ENCODE measurements at regions not wholly inside any gene's neighbourhood (a gene's known extent, or its start where the extent isn't known, plus 50 kb on each side); places are given as distances from the start of the nearest gene placed in this dataset.
"Not testable (repeated sequence)": the region's sequence is repeated elsewhere in the genome, so short reads cannot be mapped to it uniquely, and the experiment has no call there.

- Histone ChIP-seq H3K9me3 (ENCODE audit: control insufficient read depth, low read length) (no peaks in the 10 kb centered on the region), H3K4me3 (ENCODE audit: insufficient read depth, low read depth, low read length) (no peak overlapping the region), H3K27me3 (ENCODE audit: control insufficient read depth, insufficient read depth, low read length, poor library complexity, severe bottlenecking) (no peaks in the 10 kb centered on the region), H3K4me1 (ENCODE audit: control insufficient read depth, insufficient read depth, low read length) (no peaks in the 10 kb centered on the region), H3K36me3 (ENCODE audit: control insufficient read depth, insufficient read depth, low read length) (no peaks in the 10 kb centered on the region), H3K27ac (ENCODE audit: insufficient read depth, low read depth, low read length, poor library complexity, severe bottlenecking) (no peak overlapping the region)
- 91 to 94% methylated on average over 2 of the region's 3 CpGs for WGBS, 2 experiments
These were observed 139.2 kb upstream of the NRP1 start for GRCh38 chr10:33473688-33474087.

- H3K4me3 ChIP-seq (ENCODE audit: insufficient read depth, low read depth, low read length); H3K4me1 ChIP-seq (ENCODE audit: control insufficient read depth, insufficient read depth, low read length); H3K9me3 ChIP-seq (ENCODE audit: control insufficient read depth, low read length); H3K27ac ChIP-seq (ENCODE audit: insufficient read depth, low read depth, low read length, poor library complexity, severe bottlenecking); H3K27me3 ChIP-seq (ENCODE audit: control insufficient read depth, insufficient read depth, low read length, poor library complexity, severe bottlenecking); H3K36me3 ChIP-seq (ENCODE audit: control insufficient read depth, insufficient read depth, low read length): not testable (repeated sequence)
- 91 to 94% methylated on average over 24 to 28 of the region's 28 CpGs for WGBS, 2 experiments
These were observed 133.5 kb upstream of the NRP1 start for GRCh38 chr10:33468006-33468405.

GRCh38 chr10:33465747-33466146, 131.3 kb upstream of the NRP1 start:
- H3K4me1 ChIP-seq (ENCODE audit: control insufficient read depth, insufficient read depth, low read length) = no peaks in the 10 kb centered on the region
- H3K27ac ChIP-seq (ENCODE audit: insufficient read depth, low read depth, low read length, poor library complexity, severe bottlenecking) = no peak overlapping the region
- H3K9me3 ChIP-seq (ENCODE audit: control insufficient read depth, low read length) = no peaks in the 10 kb centered on the region
- no peaks in the 10 kb centered on the region for H3K27me3 ChIP-seq (ENCODE audit: control insufficient read depth, insufficient read depth, low read length, poor library complexity, severe bottlenecking)
- H3K36me3 ChIP-seq (ENCODE audit: control insufficient read depth, insufficient read depth, low read length) = no peaks in the 10 kb centered on the region
- no peak overlapping the region for H3K4me3 ChIP-seq (ENCODE audit: insufficient read depth, low read depth, low read length)

GRCh38 chr10:33463011-33463410, 128.5 kb upstream of the NRP1 start:
- Histone ChIP-seq H3K4me1 (ENCODE audit: control insufficient read depth, insufficient read depth, low read length) (no peaks in the 10 kb centered on the region), H3K36me3 (ENCODE audit: control insufficient read depth, insufficient read depth, low read length) (no peaks in the 10 kb centered on the region), H3K27ac (ENCODE audit: insufficient read depth, low read depth, low read length, poor library complexity, severe bottlenecking) (no peak overlapping the region), H3K27me3 (ENCODE audit: control insufficient read depth, insufficient read depth, low read length, poor library complexity, severe bottlenecking) (no peaks in the 10 kb centered on the region), H3K9me3 (ENCODE audit: control insufficient read depth, low read length) (no peaks in the 10 kb centered on the region), H3K4me3 (ENCODE audit: insufficient read depth, low read depth, low read length) (no peak overlapping the region)
- WGBS, 2 experiments = 94 to 97% methylated on average over 4 of the region's 4 CpGs

- H3K27ac ChIP-seq (ENCODE audit: insufficient read depth, low read depth, low read length, poor library complexity, severe bottlenecking) = no peak overlapping the region
- H3K9me3 ChIP-seq (ENCODE audit: control insufficient read depth, low read length) = no peaks in the 10 kb centered on the region
- H3K4me3 ChIP-seq (ENCODE audit: insufficient read depth, low read depth, low read length) = no peak overlapping the region
- H3K4me1 ChIP-seq (ENCODE audit: control insufficient read depth, insufficient read depth, low read length) = no peaks in the 10 kb centered on the region
- WGBS, 2 experiments = 90 to 95% methylated on average over 2 of the region's 2 CpGs
- H3K36me3 ChIP-seq (ENCODE audit: control insufficient read depth, insufficient read depth, low read length) = no peaks in the 10 kb centered on the region
- H3K27me3 ChIP-seq (ENCODE audit: control insufficient read depth, insufficient read depth, low read length, poor library complexity, severe bottlenecking) = no peaks in the 10 kb centered on the region
These were observed 126.8 kb upstream of the NRP1 start for GRCh38 chr10:33461295-33461640.

- H3K9me3 ChIP-seq (ENCODE audit: control insufficient read depth, low read length) = no peaks in the 10 kb centered on the region
- 91% methylated on average over 5 of the region's 5 CpGs for WGBS, 2 experiments
- no peak overlapping the region for H3K4me3 ChIP-seq (ENCODE audit: insufficient read depth, low read depth, low read length)
- no peak overlapping the region for H3K27ac ChIP-seq (ENCODE audit: insufficient read depth, low read depth, low read length, poor library complexity, severe bottlenecking)
- H3K27me3 ChIP-seq (ENCODE audit: control insufficient read depth, insufficient read depth, low read length, poor library complexity, severe bottlenecking) = no peaks in the 10 kb centered on the region
- no peaks in the 10 kb centered on the region for H3K36me3 ChIP-seq (ENCODE audit: control insufficient read depth, insufficient read depth, low read length)
- no peaks in the 10 kb centered on the region for H3K4me1 ChIP-seq (ENCODE audit: control insufficient read depth, insufficient read depth, low read length)
These were observed 126.2 kb upstream of the NRP1 start for GRCh38 chr10:33460505-33461294.

- Histone ChIP-seq H3K27ac (ENCODE audit: insufficient read depth, low read depth, low read length, poor library complexity, severe bottlenecking) (no peak overlapping the region), H3K4me1 (ENCODE audit: control insufficient read depth, insufficient read depth, low read length) (no peaks in the 10 kb centered on the region), H3K36me3 (ENCODE audit: control insufficient read depth, insufficient read depth, low read length) (no peaks in the 10 kb centered on the region), H3K9me3 (ENCODE audit: control insufficient read depth, low read length) (no peaks in the 10 kb centered on the region), H3K27me3 (ENCODE audit: control insufficient read depth, insufficient read depth, low read length, poor library complexity, severe bottlenecking) (no peaks in the 10 kb centered on the region), H3K4me3 (ENCODE audit: insufficient read depth, low read depth, low read length) (no peak overlapping the region)
- WGBS, 2 experiments = 77 to 87% methylated on average over 5 of the region's 5 CpGs
These were observed 125.1 kb upstream of the NRP1 start for GRCh38 chr10:33459602-33460001.

- H3K27me3 ChIP-seq (ENCODE audit: control insufficient read depth, insufficient read depth, low read length, poor library complexity, severe bottlenecking) = no peaks in the 10 kb centered on the region
- H3K4me1 ChIP-seq (ENCODE audit: control insufficient read depth, insufficient read depth, low read length) = no peaks in the 10 kb centered on the region
- H3K9me3 ChIP-seq (ENCODE audit: control insufficient read depth, low read length) = no peaks in the 10 kb centered on the region
- WGBS, 2 experiments = 77 to 95% methylated on average over 2 of the region's 2 CpGs
- no peak overlapping the region for H3K27ac ChIP-seq (ENCODE audit: insufficient read depth, low read depth, low read length, poor library complexity, severe bottlenecking)
- no peaks in the 10 kb centered on the region for H3K36me3 ChIP-seq (ENCODE audit: control insufficient read depth, insufficient read depth, low read length)
- H3K4me3 ChIP-seq (ENCODE audit: insufficient read depth, low read depth, low read length) = no peak overlapping the region
These were observed 120.6 kb upstream of the NRP1 start for GRCh38 chr10:33455029-33455428.

GRCh38 chr10:33454554-33454953, 120.1 kb upstream of the NRP1 start:
- H3K4me3 ChIP-seq (ENCODE audit: insufficient read depth, low read depth, low read length) = no peak overlapping the region
- no peaks in the 10 kb centered on the region for H3K27me3 ChIP-seq (ENCODE audit: control insufficient read depth, insufficient read depth, low read length, poor library complexity, severe bottlenecking)
- no peaks in the 10 kb centered on the region for H3K36me3 ChIP-seq (ENCODE audit: control insufficient read depth, insufficient read depth, low read length)
- H3K27ac ChIP-seq (ENCODE audit: insufficient read depth, low read depth, low read length, poor library complexity, severe bottlenecking) = no peak overlapping the region
- no peaks in the 10 kb centered on the region for H3K9me3 ChIP-seq (ENCODE audit: control insufficient read depth, low read length)
- no peaks in the 10 kb centered on the region for H3K4me1 ChIP-seq (ENCODE audit: control insufficient read depth, insufficient read depth, low read length)
- WGBS, 2 experiments = 93 to 98% methylated on average over 1 to 2 of the region's 2 CpGs

GRCh38 chr10:33453081-33454025, 118.9 kb upstream of the NRP1 start:
- no peaks in the 10 kb centered on the region for H3K4me1 ChIP-seq (ENCODE audit: control insufficient read depth, insufficient read depth, low read length)
- no peaks in the 10 kb centered on the region for H3K36me3 ChIP-seq (ENCODE audit: control insufficient read depth, insufficient read depth, low read length)
- no peaks in the 10 kb centered on the region for H3K9me3 ChIP-seq (ENCODE audit: control insufficient read depth, low read length)
- H3K27me3 ChIP-seq (ENCODE audit: control insufficient read depth, insufficient read depth, low read length, poor library complexity, severe bottlenecking) = no peaks in the 10 kb centered on the region
- H3K27ac ChIP-seq (ENCODE audit: insufficient read depth, low read depth, low read length, poor library complexity, severe bottlenecking) = no peak overlapping the region
- 95 to 96% methylated on average over 7 to 9 of the region's 9 CpGs for WGBS, 2 experiments
- H3K4me3 ChIP-seq (ENCODE audit: insufficient read depth, low read depth, low read length) = no peak overlapping the region

All from ectodermal cell (in vitro differentiated cells).